Ascending aorta (tissue), 2 donors: ENCODE measurements at regions not wholly inside any gene's neighbourhood (a gene's known extent, or its start where the extent isn't known, plus 50 kb on each side); places are given as distances from the start of the nearest gene placed in this dataset.
A peak's percentile ranks its signal among the peaks of the same experiment; 100 is the strongest.

Source experiments
- DNase-seq, 2 donors: peaks; one replicate each; pipeline ENCODE4 v3.0.0-alpha.2; 2019; ENCODE audit warnings: low spot score in 2 of 2
- H3K27ac ChIP-seq, 2 donors: fragments of 200-600 bp; sonication (generic); one replicate each; pipeline ENCODE4 v1.5.1; 2016 to 2017; ENCODE audit warnings: mild to moderate bottlenecking in 1 of 2
- H3K27me3 ChIP-seq: fragments of 200-600 bp; sonication (generic); one replicate; pipeline ENCODE4 v1.5.1; 2017
- H3K36me3 ChIP-seq, 2 donors: fragments of 200-600 bp; sonication (generic); one replicate each; pipeline ENCODE4 v1.5.1; 2016
- H3K4me1 ChIP-seq, 2 donors: fragments of 200-600 bp; sonication (generic); one replicate each; pipeline ENCODE4 v1.5.1; 2016 to 2017; ENCODE audit warnings: mild to moderate bottlenecking in 1 of 2
- H3K4me3 ChIP-seq, 2 donors: fragments of 200-600 bp; sonication (generic); one replicate each; pipeline ENCODE4 v1.5.1; 2016 to 2017; ENCODE audit warnings: mild to moderate bottlenecking in 1 of 2
- H3K9me3 ChIP-seq, 2 donors: fragments of 200-600 bp; sonication (generic); one replicate each; pipeline ENCODE4 v1.5.1; 2016
- intact Hi-C: fragments of 100-400 bp; cut with DNase I; formaldehyde crosslinking; loops from one replicate; pipeline ENCODE4 v1.15.1; 2023
- TF ChIP-seq, protein P1 (sequence below), 3 experiments: fragments of 200-600 bp in 2 of 3; fragments of 450-650 bp in 1 of 3; sonication (generic) in 2 of 3; IDR thresholded peaks; one replicate each; pipeline ENCODE4 v1.5.1; 2016 to 2019; ENCODE audit warnings: antibody characterized with exemption in 3 of 3, mild to moderate bottlenecking in 1 of 3, moderate library complexity in 1 of 3

- H3K27me3 ChIP-seq = no peaks in the 10 kb centered on the region
- no peaks in the 10 kb centered on the region for H3K36me3 ChIP-seq
- H3K9me3 ChIP-seq = no peaks in the 10 kb centered on the region
- H3K4me3 ChIP-seq = no peak overlapping the region
- DNase-seq = no peak
- H3K27ac ChIP-seq = no peak overlapping the region
- TF ChIP-seq, protein P1, sequence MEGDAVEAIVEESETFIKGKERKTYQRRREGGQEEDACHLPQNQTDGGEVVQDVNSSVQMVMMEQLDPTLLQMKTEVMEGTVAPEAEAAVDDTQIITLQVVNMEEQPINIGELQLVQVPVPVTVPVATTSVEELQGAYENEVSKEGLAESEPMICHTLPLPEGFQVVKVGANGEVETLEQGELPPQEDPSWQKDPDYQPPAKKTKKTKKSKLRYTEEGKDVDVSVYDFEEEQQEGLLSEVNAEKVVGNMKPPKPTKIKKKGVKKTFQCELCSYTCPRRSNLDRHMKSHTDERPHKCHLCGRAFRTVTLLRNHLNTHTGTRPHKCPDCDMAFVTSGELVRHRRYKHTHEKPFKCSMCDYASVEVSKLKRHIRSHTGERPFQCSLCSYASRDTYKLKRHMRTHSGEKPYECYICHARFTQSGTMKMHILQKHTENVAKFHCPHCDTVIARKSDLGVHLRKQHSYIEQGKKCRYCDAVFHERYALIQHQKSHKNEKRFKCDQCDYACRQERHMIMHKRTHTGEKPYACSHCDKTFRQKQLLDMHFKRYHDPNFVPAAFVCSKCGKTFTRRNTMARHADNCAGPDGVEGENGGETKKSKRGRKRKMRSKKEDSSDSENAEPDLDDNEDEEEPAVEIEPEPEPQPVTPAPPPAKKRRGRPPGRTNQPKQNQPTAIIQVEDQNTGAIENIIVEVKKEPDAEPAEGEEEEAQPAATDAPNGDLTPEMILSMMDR (IDR thresholded peaks at IDR 0.05) = no peak
- no peaks in the 10 kb centered on the region for H3K4me1 ChIP-seq
- intact Hi-C loops = no loop called here
These were observed 397.3 kb upstream of the RASGRP1 start for GRCh38 chr15:38961931-38962330.

DNA sequence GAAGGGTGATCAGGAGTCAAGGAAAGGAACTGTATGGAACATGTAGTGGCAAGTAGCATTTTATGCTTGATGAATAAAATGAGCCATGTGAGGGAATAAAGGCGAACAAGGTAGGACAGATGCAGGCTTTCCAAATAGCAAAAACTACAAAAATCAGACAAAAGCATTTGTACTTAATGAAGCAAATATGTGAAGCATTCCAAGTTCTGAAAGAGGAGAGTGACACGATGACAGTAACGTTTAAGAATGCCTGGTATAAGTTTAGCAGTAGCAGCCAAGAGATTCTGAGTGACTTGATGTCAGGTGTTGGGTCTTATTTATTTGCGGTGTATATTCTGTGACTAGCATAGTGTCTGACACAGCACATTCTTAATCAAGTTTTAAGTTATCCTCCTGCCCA, 408.2 kb upstream of the RASGRP1 start:
- Histone ChIP-seq H3K4me1 (no peaks in the 10 kb centered on the region), H3K4me3 (no peak overlapping the region), H3K27me3 (no peaks in the 10 kb centered on the region), H3K27ac (no peak overlapping the region), H3K9me3 (no peaks in the 10 kb centered on the region), H3K36me3 (no peaks in the 10 kb centered on the region)
- no peak for DNase-seq
- intact Hi-C loops = no loop called here
- TF ChIP-seq, protein P1 (IDR thresholded peaks at IDR 0.05) = no peak

- TF ChIP-seq, protein P1 (IDR thresholded peaks at IDR 0.05) = no peak
- no peaks in the 10 kb centered on the region for H3K36me3 ChIP-seq
- H3K4me1 ChIP-seq = no peaks in the 10 kb centered on the region
- no peak for DNase-seq
- H3K9me3 ChIP-seq = peaks cover 0 to 7% of the 10 kb centered on the region in 2 donors
- H3K27ac ChIP-seq = no peak overlapping the region
- H3K27me3 ChIP-seq = no peaks in the 10 kb centered on the region
- H3K4me3 ChIP-seq = no peak overlapping the region
- intact Hi-C loops = no loop called here
These were observed 410.8 kb upstream of the RASGRP1 start for GRCh38 chr15:38975282-38975990.

GRCh38 chr15:38991126-38991525, 426.5 kb upstream of the RASGRP1 start:
- no peak for DNase-seq
- Histone ChIP-seq H3K27ac (no peak overlapping the region), H3K4me1 (no peaks in the 10 kb centered on the region), H3K36me3 (no peaks in the 10 kb centered on the region), H3K9me3 (no peaks in the 10 kb centered on the region), H3K27me3 (no peaks in the 10 kb centered on the region), H3K4me3 (no peak overlapping the region)
- intact Hi-C loops = loop anchor here (5.0 kb wide), 1 partner anchor 174 kb away; no protein-coding TSS in a partner anchor
- TF ChIP-seq, protein P1 (IDR thresholded peaks at IDR 0.05) = peak in 2 of 3 experiments; percentile 21 to 36

GRCh38 chr15:38991701-38992100, 427.1 kb upstream of the RASGRP1 start:
- Histone ChIP-seq H3K4me1 (no peaks in the 10 kb centered on the region), H3K4me3 (no peak overlapping the region), H3K27me3 (no peaks in the 10 kb centered on the region), H3K36me3 (no peaks in the 10 kb centered on the region), H3K9me3 (no peaks in the 10 kb centered on the region), H3K27ac (no peak overlapping the region)
- DNase-seq = no peak
- TF ChIP-seq, protein P1 (IDR thresholded peaks at IDR 0.05) = no peak
- intact Hi-C loops = loop anchor here (5.0 kb wide), 1 partner anchor 174 kb away; no protein-coding TSS in a partner anchor
